ENCODE measurements at regions not wholly inside any gene's neighbourhood (a gene's known extent, or its start where the extent isn't known, plus 50 kb on each side); places are given as distances from the start of the nearest gene placed in this dataset.

DNA sequence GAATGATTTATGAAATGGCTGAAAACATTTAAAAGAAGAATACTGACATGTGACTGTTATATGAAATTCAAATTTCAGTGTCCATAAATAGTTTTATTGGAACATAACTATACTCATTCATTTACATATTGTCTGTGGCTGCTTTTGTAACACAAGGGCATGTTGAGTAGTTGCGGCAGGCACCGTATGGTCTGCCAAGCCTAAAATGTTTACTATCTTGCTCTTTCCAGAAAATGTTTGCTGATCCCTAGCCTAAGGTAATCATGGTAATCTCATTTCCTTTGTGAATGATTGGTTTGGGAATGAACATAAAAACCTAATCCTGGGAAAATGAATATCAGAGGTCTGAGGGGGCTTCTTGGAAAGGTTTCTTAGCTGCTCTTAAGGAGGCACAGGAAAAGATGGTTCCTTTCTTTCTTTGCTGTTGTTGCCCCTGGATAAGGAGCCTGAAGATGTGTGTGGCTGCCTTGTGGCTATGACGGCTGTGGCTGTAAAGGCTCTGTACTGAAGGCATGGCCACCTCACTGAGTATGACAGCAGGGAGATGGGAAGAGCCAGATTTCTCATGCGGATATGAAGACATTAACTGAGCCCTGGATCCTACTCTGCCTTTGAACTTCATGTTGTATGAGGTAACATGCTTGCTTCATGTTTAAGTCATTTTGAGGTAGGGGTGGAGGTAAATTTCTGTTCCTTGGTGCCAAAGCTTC, 419.4 kb upstream of the CLINT1 start:
- H3K4me1 Mint-ChIP-seq: no peaks in the 10 kb centered on the region

DNA sequence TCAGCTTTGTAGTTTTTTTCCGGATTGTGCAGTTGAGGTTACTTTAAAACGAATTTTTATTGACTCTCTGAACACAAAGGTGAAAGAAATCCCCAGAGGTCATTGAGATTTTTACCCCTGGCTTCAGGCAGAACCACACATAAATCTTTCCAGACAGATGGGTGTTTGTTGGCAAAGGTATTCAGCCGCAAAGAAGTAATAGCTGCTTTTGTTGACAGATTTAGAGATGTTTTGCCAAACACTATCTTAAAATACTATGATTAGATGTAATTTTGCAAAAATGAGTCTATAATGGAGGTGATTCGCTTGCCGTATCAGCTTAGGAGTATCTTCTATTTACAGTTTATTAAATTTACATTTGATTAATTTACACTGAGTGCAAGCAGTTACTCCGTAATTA, 418.3 kb upstream of the CLINT1 start:
- ATAC-seq (ENCODE audit: low read depth in 2 of 2): no peak
- Mint-ChIP-seq H3K27me3 (no peaks in the 10 kb centered on the region), H3K4me3 (no peak overlapping the region), H3K36me3 (no peaks in the 10 kb centered on the region), H3K4me1 (no peaks in the 10 kb centered on the region), H3K9me3 (peaks cover 0 to 2% (median 0%) of the 10 kb centered on the region in 7 donors), H3K27ac (no peak overlapping the region)
- Histone ChIP-seq H3K4me3 (ENCODE audit: low read depth, low read length) (no peak overlapping the region), H3K27ac (ENCODE audit: insufficient read depth, low read length, poor library complexity, severe bottlenecking) (no peak overlapping the region), H3K9me3 (ENCODE audit: control insufficient read depth in 2 of 2, low read length in 2 of 2) (no peaks in the 10 kb centered on the region), H3K27me3 (ENCODE audit: control insufficient read depth, insufficient read depth, low read length) (peaks cover 2% of the 10 kb centered on the region), H3K4me1 (ENCODE audit: control insufficient read depth, insufficient read depth, low read length, poor library complexity, severe bottlenecking) (no peaks in the 10 kb centered on the region), H3K36me3 (ENCODE audit: control insufficient read depth, insufficient read depth, low read length) (no peaks in the 10 kb centered on the region)
- no peak for DNase-seq

More for the DNA sequence above, 419.4 kb upstream of the CLINT1 start:
- Histone ChIP-seq H3K4me1 (ENCODE audit: control insufficient read depth, insufficient read depth, low read length, poor library complexity, severe bottlenecking) (no peaks in the 10 kb centered on the region), H3K9me3 (ENCODE audit: control insufficient read depth in 2 of 2, low read length in 2 of 2) (no peaks in the 10 kb centered on the region), H3K27me3 (ENCODE audit: control insufficient read depth, insufficient read depth, low read length) (peaks cover 2% of the 10 kb centered on the region), H3K36me3 (ENCODE audit: control insufficient read depth, insufficient read depth, low read length) (no peaks in the 10 kb centered on the region), H3K4me3 (ENCODE audit: low read depth, low read length) (no peak overlapping the region), H3K27ac (ENCODE audit: insufficient read depth, low read length, poor library complexity, severe bottlenecking) (no peak overlapping the region)
- Mint-ChIP-seq H3K27ac (no peak overlapping the region), H3K36me3 (no peaks in the 10 kb centered on the region), H3K9me3 (peaks cover 0 to 2% (median 0%) of the 10 kb centered on the region in 7 donors), H3K27me3 (no peaks in the 10 kb centered on the region), H3K4me3 (no peak overlapping the region)
- no peak for ATAC-seq (ENCODE audit: low read depth in 2 of 2)
- no peak for DNase-seq

DNA sequence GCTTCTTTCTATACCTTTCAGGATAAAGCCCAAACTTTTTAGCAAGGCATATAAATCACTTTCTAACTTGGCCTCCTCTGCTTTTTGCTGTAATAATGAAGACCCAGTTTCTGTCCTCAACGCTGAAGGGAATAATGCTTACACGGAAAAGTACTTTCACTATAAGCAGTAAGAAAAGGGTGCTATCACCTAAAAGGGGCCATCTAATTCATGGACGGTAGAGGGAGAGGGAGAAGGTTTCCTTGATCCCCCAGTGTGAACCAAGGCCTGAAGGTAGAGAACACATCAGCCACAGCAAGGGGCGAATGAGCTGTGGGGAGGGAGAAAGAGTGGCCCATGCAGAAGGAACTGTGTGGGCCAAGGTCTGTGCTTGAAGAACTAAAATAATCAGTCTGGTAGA, 417.7 kb upstream of the CLINT1 start:
- DNase-seq (no peak), ATAC-seq (ENCODE audit: low read depth in 2 of 2) (no peak)
- no peaks in the 10 kb centered on the region for H3K4me1 Mint-ChIP-seq
- H3K27me3 ChIP-seq (ENCODE audit: control insufficient read depth, insufficient read depth, low read length): peaks cover 2% of the 10 kb centered on the region
- no peak overlapping the region for H3K4me3 Mint-ChIP-seq
- no peaks in the 10 kb centered on the region for H3K36me3 ChIP-seq (ENCODE audit: control insufficient read depth, insufficient read depth, low read length)
- H3K9me3 ChIP-seq (ENCODE audit: control insufficient read depth in 2 of 2, low read length in 2 of 2): no peaks in the 10 kb centered on the region
- no peaks in the 10 kb centered on the region for H3K36me3 Mint-ChIP-seq
- H3K4me3 ChIP-seq (ENCODE audit: low read depth, low read length): no peak overlapping the region
- H3K27me3 Mint-ChIP-seq: no peaks in the 10 kb centered on the region
- H3K27ac Mint-ChIP-seq: no peak overlapping the region
- no peak overlapping the region for H3K27ac ChIP-seq (ENCODE audit: insufficient read depth, low read length, poor library complexity, severe bottlenecking)
- peaks cover 0 to 2% (median 0%) of the 10 kb centered on the region in 7 donors for H3K9me3 Mint-ChIP-seq
- H3K4me1 ChIP-seq (ENCODE audit: control insufficient read depth, insufficient read depth, low read length, poor library complexity, severe bottlenecking): no peaks in the 10 kb centered on the region

DNA sequence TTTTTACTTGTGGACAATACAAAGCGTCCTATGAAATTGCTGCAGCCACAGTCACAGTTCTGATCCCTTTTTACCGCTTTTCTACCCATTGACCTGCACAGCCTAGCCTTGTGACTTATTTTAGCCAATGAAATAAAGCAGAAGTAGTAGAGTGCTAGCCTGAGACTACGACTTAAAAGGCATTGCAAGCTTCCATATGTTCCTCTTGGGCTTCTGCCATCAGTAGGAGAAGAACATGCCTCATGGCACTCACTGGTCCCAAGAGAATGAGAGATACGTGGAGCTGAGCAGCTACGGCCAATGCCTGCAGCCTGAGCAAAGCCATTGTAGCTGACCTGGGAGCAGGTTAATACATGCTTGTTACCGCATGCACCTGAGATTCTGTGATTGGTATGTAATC, 416.6 kb upstream of the CLINT1 start:
- Mint-ChIP-seq H3K36me3 (no peaks in the 10 kb centered on the region), H3K27me3 (no peaks in the 10 kb centered on the region), H3K4me1 (no peaks in the 10 kb centered on the region), H3K4me3 (no peak overlapping the region), H3K27ac (no peak overlapping the region), H3K9me3 (peaks cover 0 to 2% (median 1%) of the 10 kb centered on the region in 7 donors)
- ATAC-seq (ENCODE audit: low read depth in 2 of 2): no peak
- Histone ChIP-seq H3K4me3 (ENCODE audit: low read depth, low read length) (no peak overlapping the region), H3K4me1 (ENCODE audit: control insufficient read depth, insufficient read depth, low read length, poor library complexity, severe bottlenecking) (no peaks in the 10 kb centered on the region), H3K9me3 (ENCODE audit: control insufficient read depth in 2 of 2, low read length in 2 of 2) (no peaks in the 10 kb centered on the region), H3K36me3 (ENCODE audit: control insufficient read depth, insufficient read depth, low read length) (no peaks in the 10 kb centered on the region), H3K27me3 (ENCODE audit: control insufficient read depth, insufficient read depth, low read length) (peaks cover 2% of the 10 kb centered on the region), H3K27ac (ENCODE audit: insufficient read depth, low read length, poor library complexity, severe bottlenecking) (no peak overlapping the region)
- DNase-seq: no peak

DNA sequence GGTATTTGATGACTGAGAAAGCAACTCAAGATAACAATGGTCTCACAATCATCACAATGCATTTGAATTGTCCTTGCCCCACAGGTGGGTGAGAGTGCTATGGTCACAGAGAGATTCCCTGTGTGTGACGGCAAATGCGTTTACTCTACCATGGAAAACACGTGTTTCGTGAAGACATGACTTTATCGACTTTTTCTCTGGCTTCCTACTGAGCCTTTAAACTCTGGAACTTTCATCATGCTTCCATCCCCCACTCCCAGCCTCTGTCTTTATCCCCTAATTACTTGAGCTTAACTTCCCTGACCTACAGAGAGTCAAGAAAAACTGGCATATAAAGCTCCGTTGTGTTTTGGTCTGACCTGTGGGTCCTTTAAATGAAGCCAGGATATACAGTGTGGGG, 414.1 kb upstream of the CLINT1 start:
- no peaks in the 10 kb centered on the region for H3K4me1 ChIP-seq (ENCODE audit: control insufficient read depth, insufficient read depth, low read length, poor library complexity, severe bottlenecking)
- H3K27ac ChIP-seq (ENCODE audit: insufficient read depth, low read length, poor library complexity, severe bottlenecking): no peak overlapping the region
- no peaks in the 10 kb centered on the region for H3K36me3 Mint-ChIP-seq
- peaks cover 2% of the 10 kb centered on the region for H3K27me3 ChIP-seq (ENCODE audit: control insufficient read depth, insufficient read depth, low read length)
- H3K9me3 ChIP-seq (ENCODE audit: control insufficient read depth in 2 of 2, low read length in 2 of 2): no peaks in the 10 kb centered on the region
- no peak overlapping the region for H3K4me3 Mint-ChIP-seq
- H3K4me3 ChIP-seq (ENCODE audit: low read depth, low read length): no peak overlapping the region
- DNase-seq (no peak), ATAC-seq (ENCODE audit: low read depth in 2 of 2) (no peak)
- no peaks in the 10 kb centered on the region for H3K4me1 Mint-ChIP-seq
- H3K27ac Mint-ChIP-seq: no peak overlapping the region
- no peaks in the 10 kb centered on the region for H3K36me3 ChIP-seq (ENCODE audit: control insufficient read depth, insufficient read depth, low read length)
- H3K9me3 Mint-ChIP-seq: peaks cover 0 to 5% (median 1%) of the 10 kb centered on the region in 7 donors
- no peaks in the 10 kb centered on the region for H3K27me3 Mint-ChIP-seq

DNA sequence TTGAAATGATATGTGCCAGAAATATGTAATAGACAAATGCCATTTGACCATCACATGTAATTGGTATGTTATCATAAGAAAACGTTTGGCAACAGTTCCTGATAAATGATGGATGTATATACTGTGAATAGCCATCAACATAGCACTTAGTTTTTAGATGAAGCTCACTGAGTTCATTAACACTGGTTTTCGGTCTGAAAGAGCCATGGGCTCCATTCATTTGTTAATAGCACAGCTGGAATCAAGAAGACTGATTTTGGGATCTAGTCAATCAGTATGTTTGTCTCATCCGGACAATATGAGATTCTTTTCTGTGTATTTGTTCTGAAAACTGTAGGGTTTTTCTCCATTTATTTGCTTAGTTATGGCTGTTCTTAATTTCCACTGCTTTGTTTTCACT, 413.5 kb upstream of the CLINT1 start:
- Mint-ChIP-seq H3K36me3 (no peaks in the 10 kb centered on the region), H3K27me3 (no peaks in the 10 kb centered on the region), H3K4me1 (no peaks in the 10 kb centered on the region), H3K9me3 (peaks cover 0 to 5% (median 1%) of the 10 kb centered on the region in 7 donors), H3K27ac (no peak overlapping the region), H3K4me3 (no peak overlapping the region)
- Histone ChIP-seq H3K9me3 (ENCODE audit: control insufficient read depth in 2 of 2, low read length in 2 of 2) (no peaks in the 10 kb centered on the region), H3K4me1 (ENCODE audit: control insufficient read depth, insufficient read depth, low read length, poor library complexity, severe bottlenecking) (no peaks in the 10 kb centered on the region), H3K27me3 (ENCODE audit: control insufficient read depth, insufficient read depth, low read length) (peaks cover 2% of the 10 kb centered on the region), H3K4me3 (ENCODE audit: low read depth, low read length) (no peak overlapping the region), H3K36me3 (ENCODE audit: control insufficient read depth, insufficient read depth, low read length) (no peaks in the 10 kb centered on the region), H3K27ac (ENCODE audit: insufficient read depth, low read length, poor library complexity, severe bottlenecking) (no peak overlapping the region)
- no peak for ATAC-seq (ENCODE audit: low read depth in 2 of 2)
- no peak for DNase-seq

DNA sequence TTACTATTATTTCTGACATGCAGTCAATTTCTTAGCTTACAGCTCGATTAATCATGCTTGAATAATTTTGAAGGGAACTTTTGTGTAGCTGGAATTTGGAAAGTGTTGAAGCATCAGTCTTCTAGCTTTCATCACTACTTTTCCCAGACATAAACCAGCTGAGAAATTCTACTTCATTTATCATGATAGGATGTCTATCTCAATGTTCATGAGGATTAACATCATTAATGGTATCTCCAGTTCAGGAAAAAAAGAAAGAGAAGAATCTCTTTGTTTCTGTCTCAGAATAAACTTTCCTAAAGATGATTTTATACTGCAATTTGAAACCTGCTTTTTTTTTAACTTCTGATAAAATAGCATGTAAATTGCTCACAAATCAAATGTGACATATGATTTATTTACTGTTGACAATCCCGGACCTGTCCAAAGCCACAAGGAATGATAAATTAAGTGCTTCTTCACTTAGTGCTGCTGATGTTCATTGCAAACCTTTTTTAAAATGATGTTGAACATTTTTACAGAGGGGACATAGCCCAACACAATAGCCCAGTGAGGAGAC, 412.1 kb upstream of the CLINT1 start:
- no peaks in the 10 kb centered on the region for H3K4me1 Mint-ChIP-seq
- Histone ChIP-seq H3K36me3 (ENCODE audit: control insufficient read depth, insufficient read depth, low read length) (no peaks in the 10 kb centered on the region), H3K27me3 (ENCODE audit: control insufficient read depth, insufficient read depth, low read length) (peaks cover 2% of the 10 kb centered on the region), H3K9me3 (ENCODE audit: control insufficient read depth in 2 of 2, low read length in 2 of 2) (no peaks in the 10 kb centered on the region), H3K4me1 (ENCODE audit: control insufficient read depth, insufficient read depth, low read length, poor library complexity, severe bottlenecking) (no peaks in the 10 kb centered on the region), H3K27ac (ENCODE audit: insufficient read depth, low read length, poor library complexity, severe bottlenecking) (no peak overlapping the region), H3K4me3 (ENCODE audit: low read depth, low read length) (no peak overlapping the region)
- peaks cover 0 to 5% (median 1%) of the 10 kb centered on the region in 7 donors for H3K9me3 Mint-ChIP-seq
- no peak for DNase-seq
- ATAC-seq (ENCODE audit: low read depth in 2 of 2): no peak
- H3K36me3 Mint-ChIP-seq: no peaks in the 10 kb centered on the region
- H3K27me3 Mint-ChIP-seq: no peaks in the 10 kb centered on the region
- no peak overlapping the region for H3K27ac Mint-ChIP-seq
- H3K4me3 Mint-ChIP-seq: no peak overlapping the region

DNA sequence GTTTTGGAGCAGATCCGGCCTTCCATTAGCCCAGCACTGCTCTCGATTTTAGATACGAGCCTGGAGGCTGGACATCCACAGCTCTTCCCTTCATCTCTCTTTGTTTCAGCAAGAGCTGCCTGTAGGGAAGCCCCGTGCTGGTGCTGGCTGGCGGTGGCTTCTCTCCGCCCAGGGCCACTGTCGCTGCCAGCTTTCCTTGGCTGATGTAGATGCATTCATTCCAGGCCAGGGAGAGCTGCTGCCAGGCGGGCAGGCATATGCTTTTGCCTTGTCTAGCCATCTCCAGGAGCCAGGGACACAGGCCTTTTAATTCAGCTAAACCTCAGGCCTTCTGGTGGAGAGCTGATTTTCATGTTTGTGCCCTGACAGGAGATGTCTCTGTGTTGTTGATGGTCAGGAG, 409.3 kb upstream of the CLINT1 start:
- Histone ChIP-seq H3K9me3 (ENCODE audit: control insufficient read depth in 2 of 2, low read length in 2 of 2) (no peaks in the 10 kb centered on the region), H3K36me3 (ENCODE audit: control insufficient read depth, insufficient read depth, low read length) (no peaks in the 10 kb centered on the region), H3K4me1 (ENCODE audit: control insufficient read depth, insufficient read depth, low read length, poor library complexity, severe bottlenecking) (no peaks in the 10 kb centered on the region), H3K27me3 (ENCODE audit: control insufficient read depth, insufficient read depth, low read length) (no peaks in the 10 kb centered on the region), H3K4me3 (ENCODE audit: low read depth, low read length) (no peak overlapping the region), H3K27ac (ENCODE audit: insufficient read depth, low read length, poor library complexity, severe bottlenecking) (no peak overlapping the region)
- H3K27me3 Mint-ChIP-seq: no peaks in the 10 kb centered on the region
- no peak for DNase-seq
- H3K4me3 Mint-ChIP-seq: no peak overlapping the region
- no peak for ATAC-seq (ENCODE audit: low read depth in 2 of 2)
- no peaks in the 10 kb centered on the region for H3K36me3 Mint-ChIP-seq
- H3K9me3 Mint-ChIP-seq: peaks cover 0 to 4% (median 2%) of the 10 kb centered on the region in 7 donors
- H3K27ac Mint-ChIP-seq: no peak overlapping the region
- no peaks in the 10 kb centered on the region for H3K4me1 Mint-ChIP-seq

Measured in CD4-positive, CD25-positive, alpha-beta regulatory T cell (primary cell).